ENCODE measurements at regions not wholly inside any gene's neighbourhood (a gene's known extent, or its start where the extent isn't known, plus 50 kb on each side); places are given as distances from the start of the nearest gene placed in this dataset.

GRCh38 chrX:43218198-43218597, 437.9 kb upstream of the MAOA start:
- TF ChIP-seq PATZ1 (CRISPR knock-in tag; IDR thresholded peaks at IDR 0.05; ENCODE audit: borderline replicate concordance) (no peak), ZNF565 (CRISPR knock-in tag; conservative IDR thresholded peaks at IDR 0.05; ENCODE audit: low read depth) (no peak), TOX (CRISPR knock-in tag; IDR thresholded peaks at IDR 0.05; ENCODE audit: borderline replicate concordance) (no peak), ZFP30 (CRISPR knock-in tag; IDR thresholded peaks at IDR 0.05) (no peak), ZNF70 (CRISPR knock-in tag; IDR thresholded peaks at IDR 0.05) (no peak), RARB (CRISPR knock-in tag; IDR thresholded peaks at IDR 0.05) (no peak), ESRRG (CRISPR knock-in tag; IDR thresholded peaks at IDR 0.05) (no peak), SNAI2 (CRISPR knock-in tag; IDR thresholded peaks at IDR 0.05) (no peak), CSDC2 (CRISPR knock-in tag; IDR thresholded peaks at IDR 0.05) (no peak), ZNF8 (CRISPR knock-in tag; IDR thresholded peaks at IDR 0.05) (no peak)
- TF ChIP-seq, protein P1, sequence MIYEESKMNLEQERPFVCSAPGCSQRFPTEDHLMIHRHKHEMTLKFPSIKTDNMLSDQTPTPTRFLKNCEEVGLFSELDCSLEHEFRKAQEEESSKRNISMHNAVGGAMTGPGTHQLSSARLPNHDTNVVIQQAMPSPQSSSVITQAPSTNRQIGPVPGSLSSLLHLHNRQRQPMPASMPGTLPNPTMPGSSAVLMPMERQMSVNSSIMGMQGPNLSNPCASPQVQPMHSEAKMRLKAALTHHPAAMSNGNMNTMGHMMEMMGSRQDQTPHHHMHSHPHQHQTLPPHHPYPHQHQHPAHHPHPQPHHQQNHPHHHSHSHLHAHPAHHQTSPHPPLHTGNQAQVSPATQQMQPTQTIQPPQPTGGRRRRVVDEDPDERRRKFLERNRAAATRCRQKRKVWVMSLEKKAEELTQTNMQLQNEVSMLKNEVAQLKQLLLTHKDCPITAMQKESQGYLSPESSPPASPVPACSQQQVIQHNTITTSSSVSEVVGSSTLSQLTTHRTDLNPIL (CRISPR knock-in tag; IDR thresholded peaks at IDR 0.05; ENCODE audit: low read depth): no peak
